ENCODE measurements at regions not wholly inside any gene's neighbourhood (a gene's known extent, or its start where the extent isn't known, plus 50 kb on each side); places are given as distances from the start of the nearest gene placed in this dataset.

DNA sequence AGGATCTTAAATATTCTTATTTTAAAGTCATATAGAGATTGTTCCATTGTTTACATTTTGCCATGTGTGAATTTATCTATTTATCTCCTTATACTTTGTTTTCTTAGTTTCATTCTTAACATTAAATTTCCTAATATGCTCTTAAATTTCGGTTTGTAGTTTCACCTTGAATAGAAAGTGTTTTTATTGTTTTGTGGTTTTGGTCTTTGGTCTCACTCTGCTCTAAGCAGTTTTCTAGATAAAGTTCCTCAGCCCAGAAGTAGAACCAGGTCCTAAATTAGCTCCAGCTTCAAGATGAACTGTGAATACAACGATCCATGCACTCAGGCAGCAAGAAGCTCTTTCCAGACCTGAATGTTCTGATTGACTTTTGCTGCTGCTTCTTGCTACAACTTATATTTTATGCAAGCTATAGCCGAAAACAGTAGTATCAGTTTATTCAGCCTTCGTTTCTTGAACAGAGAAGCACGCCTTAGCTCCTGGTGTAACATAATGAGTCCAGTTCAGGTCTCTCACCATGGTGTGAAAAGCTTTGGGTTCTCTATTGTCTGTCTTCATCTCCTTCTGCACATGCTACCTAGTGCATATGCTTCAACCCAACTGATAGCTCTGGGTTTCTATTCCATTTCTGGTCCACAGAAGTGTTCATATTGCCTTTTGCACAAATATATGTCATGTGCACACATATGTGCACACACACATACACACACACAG, 95.3 kb downstream of the SEM1 start:
- TF ChIP-seq CTCF (conservative IDR thresholded peaks at IDR 0.05 in 1 of 2, IDR thresholded peaks at IDR 0.05 in 1 of 2; ENCODE audit: low read depth in 1 of 2, low read length in 2 of 2) (no peak), EZH2 (IDR thresholded peaks at IDR 0.05; ENCODE audit: low read length, missing control alignments) (no peak)

Data from fibroblast of lung (primary cell).